Eye (tissue), 1 donor: ENCODE measurements at regions not wholly inside any gene's neighbourhood (a gene's known extent, or its start where the extent isn't known, plus 50 kb on each side); places are given as distances from the start of the nearest gene placed in this dataset.
A peak's percentile ranks its signal among the peaks of the same experiment; 100 is the strongest.

Source experiments
- DNase-seq: peaks from one replicate; pipeline ENCODE4 v3.0.0-alpha.2; 2015

DNA sequence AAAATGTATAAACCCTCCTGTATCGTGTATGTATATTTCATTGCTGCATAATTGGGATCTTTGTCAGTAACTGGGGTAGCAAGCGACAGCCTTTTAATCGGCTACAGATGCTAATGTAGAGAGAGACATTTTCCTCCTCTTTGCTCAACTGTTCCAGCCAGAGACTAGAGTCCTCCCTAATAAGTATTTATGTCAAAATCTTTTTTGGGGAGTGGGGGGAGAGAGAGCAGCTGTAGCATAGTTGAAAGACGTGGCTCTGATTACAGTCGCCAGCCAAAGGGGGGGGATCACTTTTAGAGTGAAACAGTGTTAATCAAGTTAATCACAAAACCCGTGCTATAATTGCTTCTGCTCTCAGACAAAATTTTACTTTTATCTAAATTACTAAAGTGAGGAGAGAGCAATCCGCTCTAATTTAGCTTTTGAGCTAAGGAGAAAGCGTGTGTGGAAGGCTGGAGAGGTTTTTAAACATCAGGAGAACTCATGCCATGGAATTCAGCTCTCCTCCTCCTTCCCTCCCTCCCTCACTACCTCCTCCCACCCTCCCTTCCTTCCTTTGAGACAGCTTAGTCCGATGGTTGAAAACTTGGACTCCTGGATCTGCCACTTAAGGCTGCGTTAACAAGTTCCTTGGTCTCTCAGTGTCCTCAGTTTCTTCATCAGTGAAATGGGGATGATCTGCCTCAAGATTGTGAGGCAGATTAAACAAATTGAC lies 87.3 kb upstream of the ZNF618 start:
- peak; percentile 51 for DNase-seq

DNA sequence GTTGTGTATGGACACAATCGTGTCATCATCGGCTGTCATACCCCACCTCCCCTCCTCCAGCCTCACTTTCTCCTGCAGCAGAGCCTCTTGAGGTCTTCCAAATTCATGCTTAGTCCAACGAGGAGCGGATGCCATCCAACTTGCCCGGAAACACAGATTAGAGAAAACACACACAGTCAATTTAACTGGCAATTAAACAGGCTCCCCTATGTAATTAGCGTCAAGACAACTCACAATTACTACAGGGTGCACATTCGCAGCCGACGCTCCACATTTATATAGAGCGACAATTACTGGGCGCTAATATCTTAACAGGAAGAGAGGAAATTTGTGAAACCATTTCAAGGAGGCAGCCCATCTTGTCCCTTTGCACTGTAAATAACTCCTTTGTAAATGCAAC lies 86.0 kb upstream of the ZNF618 start:
- no peak for DNase-seq

DNA sequence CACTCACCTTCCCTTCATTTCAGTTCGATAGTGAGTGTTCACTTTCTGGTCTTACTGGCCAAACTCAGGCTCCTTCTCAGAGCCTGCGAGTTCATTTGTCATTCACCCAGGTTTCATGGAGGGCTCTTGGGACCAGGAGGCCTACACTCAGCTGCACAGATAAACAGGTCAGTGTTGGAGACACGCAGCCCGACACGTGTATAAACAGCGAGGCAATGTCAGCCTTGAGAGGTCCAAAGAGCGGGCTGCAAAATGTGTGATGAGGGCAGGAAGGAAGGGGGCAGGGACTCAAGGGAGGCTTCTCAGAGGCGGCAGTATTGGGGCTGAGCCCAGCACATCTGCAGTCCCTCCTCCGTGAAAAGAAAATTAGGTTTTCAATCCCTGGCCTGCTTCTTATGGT lies 82.6 kb upstream of the ZNF618 start:
- DNase-seq = no peak

DNA sequence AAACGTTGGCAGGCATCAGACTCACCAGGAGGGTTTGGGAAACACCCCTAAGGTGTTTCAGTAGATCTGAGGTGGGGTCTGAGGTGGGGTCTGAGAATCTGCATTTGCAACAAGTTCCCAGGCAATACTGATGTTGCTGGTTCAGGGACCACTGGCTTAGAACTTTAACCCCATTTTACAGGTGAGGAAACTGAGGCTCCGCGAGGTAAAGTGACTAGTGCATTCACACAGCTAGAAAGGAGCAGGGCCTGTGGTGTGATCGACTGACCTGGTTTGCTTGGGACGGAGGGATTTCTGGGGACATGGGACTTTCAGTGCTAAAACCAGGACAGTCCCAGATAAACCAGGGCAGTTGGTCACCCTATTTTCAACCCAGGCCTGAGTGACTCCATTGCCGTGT lies 81.4 kb upstream of the ZNF618 start:
- no peak for DNase-seq

DNA sequence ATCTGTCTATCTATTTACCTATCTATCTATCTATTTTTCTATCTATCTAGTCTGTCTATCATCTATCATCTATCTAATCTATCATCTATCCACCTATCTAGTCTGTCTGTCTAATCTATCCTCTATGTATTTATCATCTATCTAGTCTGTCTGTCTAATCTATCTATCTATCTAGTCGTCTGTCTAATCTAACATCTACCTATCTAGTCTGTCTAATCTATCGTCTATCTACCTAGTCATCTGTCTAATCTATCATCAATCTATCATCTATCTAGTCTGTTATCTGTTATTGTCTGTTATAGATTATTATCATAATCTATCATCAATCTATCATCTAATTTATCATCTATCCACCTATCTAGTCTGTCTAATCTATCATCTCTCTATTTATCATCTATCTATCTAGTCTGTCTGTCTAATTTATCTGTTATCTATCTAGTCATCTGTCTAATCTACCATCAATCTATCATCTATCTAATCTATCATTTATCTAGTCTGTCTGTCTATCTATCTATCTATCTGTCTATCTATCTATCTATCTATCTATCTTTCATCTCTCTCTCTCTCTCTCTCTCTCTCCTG lies 80.2 kb upstream of the ZNF618 start:
- no peak for DNase-seq

DNA sequence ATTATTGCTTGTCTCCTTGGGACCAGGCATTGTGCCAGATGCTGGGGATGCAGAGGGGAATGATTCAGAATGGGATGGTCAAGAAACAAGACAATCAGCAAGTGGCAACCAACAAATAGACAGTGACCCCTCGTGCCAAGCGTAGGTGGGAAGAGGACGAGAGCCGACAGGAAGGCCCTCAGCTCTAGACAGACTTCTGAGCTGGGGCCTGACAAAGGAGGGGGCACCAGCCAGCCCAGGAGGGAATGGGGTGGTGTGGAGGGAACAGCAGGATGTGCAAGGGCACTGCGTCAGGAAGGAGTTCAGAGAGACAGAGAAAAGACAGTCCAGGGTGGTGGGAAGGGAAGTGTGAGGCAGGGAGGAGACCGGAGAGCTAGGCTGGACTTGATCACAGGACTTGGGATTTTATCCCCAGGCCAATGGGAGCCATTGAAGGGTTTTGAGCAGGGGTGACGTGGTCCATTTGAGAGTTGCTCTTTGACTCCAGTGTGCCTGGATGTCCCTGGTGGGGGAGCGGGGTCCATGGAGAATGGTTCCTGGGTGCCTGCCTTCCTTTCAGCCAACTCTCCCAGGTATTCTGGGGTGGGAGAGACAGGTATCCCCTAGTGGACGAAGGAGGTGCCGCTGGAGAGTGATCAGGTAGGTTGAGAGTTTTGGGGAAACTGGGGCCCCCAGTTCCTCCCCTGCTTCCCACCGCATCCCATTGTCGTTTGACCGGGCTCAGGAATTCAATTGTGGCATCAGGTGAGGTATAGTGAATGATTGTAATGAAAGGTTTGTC lies 79.3 kb upstream of the ZNF618 start:
- no peak for DNase-seq

DNA sequence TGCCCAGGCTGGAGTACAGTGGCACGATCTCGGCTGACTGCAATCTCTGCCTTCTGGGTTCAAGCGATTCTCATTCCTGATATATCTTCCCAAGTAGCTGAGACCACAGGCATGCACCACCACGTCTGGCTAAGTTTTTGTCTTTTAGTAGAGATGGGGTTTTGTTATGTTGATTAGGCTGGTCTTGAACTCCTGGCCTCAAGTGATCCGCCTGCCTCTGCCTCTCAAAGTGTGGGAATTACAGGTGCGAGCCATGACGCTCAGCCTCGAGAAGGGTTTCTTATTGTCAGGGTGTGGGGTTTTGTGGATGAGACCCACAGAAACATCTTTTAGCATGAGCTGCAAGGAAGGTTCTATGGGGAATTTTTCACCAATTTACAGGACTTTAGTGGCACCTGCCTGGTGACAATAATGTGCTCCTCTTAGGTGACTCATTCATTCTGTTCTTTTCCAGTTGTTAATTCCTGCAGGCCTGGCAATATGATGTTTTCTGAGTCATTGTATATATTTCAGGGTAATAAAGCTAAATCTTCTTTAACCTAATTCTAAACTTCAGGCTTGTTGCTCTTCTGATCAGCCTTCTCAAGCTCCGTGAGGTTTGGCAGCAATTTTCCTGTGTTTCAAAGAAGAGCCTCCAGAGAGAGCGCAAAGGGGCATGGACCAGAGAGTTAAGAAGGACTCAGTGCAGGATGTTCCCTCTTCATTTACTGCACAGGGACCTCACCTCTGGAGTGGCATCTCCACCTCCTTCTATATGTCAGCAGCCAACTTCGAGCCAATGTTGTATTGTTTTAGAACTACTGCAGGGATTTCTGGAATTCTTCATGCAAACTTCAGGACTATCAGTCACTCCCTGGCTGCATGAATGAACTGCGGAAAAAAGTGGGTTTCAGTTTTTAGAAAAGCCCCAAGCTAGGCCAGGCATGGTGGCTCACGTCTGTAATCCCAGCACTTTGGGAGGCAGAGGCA lies 77.8 kb upstream of the ZNF618 start:
- DNase-seq = no peak

DNA sequence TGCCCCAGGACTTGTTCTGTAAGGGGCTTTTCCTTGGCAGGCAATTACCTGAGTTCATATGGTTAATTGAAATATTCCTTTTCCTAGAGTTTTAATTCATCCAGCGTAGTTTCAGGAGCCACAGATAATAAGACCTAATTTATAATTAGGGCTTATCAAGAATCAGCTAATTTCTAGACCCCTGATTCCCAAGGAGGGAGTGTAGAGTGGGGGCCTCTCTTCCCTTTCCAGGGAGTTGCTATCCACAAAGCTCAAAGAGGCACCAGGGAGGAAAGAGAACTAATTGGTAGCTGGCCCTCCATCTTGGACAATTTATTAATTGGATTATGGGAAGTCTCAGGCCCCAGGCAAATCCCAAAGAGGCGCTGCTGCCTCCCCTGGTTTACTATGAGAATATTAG lies 75.8 kb upstream of the ZNF618 start:
- DNase-seq = no peak

DNA sequence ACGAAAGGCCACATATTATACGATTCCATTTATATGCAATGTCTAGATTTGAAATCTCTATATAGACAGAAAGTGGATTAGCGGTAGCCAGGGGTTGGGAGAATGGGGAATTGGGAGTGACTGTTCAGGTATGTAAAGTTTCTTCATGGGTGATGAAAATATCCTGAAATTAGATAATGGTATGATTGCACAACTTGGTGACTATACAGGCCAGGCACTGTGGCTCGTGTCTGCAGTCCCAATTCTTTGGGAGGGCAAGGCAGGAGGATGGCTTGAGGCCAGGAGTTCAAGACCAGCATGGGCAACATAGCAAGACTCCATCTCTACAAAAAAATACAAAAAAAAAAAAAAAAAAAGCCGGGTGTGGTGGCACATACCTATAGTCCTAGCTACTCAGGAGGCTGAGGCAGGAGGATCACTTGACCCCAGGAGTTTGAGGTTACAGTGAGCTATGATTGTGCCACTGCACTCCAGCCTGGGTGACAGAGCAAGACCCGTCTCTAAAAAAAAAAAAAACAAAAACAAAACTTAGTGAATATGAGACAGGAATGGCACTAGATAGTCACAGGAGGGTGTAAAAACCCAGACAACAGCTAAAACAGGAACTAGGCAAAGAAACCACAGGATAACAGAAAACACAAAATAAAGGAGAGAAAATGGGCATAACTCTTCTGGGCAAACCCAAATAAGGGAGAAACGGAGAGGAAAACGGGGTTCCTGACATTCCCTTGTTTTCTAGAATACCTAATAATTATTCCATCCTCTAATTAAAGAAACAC lies 72.1 kb upstream of the ZNF618 start:
- no peak for DNase-seq

DNA sequence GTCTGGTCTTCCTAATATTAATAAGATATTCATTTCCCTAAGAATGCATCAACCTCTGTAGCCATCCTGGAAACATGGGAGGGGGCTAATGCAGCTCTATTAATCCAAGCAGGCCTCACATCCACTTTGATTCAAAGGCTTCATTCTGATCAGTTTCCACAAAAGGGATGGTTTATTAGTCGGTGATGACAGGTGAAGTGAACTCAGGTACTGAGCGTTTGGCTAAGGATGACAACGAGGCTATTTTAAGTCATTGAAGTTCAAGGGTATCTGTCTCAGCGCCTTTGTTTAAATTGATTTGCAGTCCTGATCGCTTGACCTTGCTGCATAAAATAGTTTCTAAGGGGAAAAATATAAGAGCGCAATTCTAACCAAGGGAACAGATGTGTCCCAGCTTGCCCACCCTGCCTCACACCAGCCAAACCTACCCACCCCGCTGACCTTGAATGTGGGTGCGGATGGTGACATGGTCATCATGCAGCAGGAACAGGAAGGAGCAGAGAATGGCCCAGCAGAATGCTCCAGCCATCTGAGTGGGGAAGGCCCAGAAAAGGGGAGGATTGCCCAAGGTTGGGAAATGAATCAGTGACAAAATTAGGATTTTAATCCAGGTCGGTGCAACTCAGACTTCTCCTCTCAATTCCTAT lies 70.5 kb upstream of the ZNF618 start:
- no peak for DNase-seq

DNA sequence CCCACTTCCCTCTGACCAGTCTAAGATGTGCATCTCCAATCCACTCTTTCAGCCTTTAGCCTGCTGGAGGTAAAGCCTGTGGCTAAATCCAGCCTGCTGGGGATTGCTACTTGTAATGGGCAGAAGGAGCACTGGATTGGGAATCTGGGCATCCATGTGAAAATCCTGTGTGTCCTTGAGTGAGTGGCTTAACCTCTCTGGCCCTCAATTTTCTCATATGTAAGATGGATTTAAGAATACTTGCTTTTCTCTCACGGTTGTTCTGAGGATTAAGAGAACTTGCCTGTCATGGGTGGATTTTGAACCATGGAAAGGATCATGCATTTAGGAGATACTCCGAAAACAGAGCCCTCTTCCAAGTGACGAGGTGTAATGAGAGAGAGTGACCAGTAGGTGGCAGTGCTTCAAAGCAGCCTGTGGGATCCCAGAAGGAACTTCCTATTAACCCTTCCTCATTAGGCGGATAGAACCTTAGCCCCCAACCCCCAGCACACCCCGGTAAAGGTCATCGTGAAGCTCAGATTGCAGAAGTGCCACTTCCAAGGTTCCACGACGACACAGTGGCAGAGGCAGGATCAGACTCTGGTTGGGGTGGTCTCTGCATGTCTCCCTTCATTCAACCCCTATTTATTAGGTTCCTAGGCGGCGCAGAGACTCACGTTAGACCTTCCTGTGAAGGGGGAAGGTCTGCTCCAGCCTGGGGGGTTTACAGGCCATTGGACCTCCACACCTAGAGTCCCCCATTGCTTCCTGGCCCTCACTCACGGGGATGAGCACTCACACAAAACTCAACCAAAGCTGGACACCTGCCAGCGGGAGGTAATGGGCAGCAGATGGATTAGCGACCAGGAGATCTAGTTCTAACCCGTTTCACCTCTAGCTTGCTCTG lies 68.7 kb upstream of the ZNF618 start:
- peak; percentile 79 for DNase-seq

DNA sequence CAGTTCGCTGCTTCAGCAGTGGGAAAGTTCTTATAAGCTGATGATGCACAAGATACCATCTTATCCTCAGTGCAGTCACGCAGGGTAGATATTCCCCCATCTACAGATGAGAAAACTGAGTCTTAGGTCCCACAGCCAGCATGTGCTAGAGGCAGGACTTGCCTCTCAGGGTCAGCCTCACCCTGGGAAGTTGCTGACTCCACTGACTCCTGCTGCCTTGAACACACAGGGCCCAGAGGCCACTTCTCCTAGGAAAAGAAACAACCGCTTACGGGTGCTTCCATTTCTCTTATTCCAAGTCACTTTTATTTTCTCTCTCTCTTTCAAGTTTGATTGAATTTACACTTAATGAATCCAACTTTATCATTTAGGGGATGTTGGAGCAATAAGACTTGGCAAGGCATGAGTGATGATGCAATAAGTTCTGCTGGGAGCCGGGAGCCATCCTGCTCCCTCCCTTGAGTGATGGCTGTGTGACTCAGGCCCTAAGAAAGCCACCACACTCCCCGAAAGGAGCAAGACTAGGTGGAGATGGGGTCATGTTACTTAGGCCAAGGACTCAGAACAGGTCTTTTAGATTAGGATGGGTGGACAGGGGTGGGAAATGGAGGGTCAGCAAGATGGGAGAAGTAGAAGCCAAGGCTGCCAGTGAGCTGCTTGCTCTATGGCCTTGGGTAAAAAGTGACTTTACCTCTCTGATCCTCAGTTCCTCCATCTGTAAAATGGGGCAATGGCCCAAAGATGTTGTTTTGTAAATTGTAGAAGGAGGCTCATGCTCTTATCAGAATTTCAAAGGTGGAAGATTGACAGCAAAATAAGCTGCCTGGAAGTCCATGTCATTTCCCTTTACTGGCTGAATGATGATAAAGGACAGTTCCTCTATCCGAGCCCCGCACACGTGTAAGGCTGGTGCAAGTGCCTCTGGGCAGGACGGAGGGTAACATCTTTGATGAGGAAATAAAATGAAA lies 67.4 kb upstream of the ZNF618 start:
- DNase-seq = no peak

DNA sequence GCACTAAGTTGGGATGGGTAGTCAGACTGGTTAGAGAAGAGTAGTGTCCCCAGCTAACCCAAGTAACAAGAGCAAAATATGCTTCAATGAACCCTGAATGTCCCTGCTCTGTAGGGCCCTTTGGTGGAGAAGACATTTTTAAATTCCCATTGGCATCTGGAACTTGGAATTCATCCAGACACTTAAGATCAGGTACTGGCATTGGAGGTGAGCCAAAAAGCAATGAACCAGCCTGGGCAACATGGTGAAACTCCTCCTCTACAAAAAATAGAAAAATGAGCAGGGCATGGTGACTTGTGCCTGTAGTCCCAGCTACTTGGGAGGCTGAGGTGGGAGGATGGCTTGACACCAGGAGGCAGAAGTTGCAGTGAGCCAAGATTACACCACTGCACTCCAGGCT lies 58.9 kb upstream of the ZNF618 start:
- no peak for DNase-seq

DNA sequence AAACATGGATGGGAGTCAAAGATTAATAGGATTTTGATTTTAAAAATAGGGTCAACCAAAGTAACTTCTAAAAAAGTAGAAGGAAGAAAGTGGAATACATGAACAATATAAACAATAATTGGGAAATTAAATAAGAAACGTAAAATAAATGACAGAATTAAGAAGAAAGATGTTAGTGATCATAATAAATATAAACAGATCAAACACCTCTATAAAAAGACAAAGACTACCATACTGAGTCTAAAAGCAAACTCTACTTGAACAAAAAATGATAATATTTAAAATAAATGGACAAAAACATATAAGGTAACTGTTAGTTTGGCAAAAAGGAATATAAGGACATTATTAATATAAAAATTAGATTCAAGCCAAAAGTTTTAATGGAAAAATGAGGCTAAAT lies 57.7 kb upstream of the ZNF618 start:
- DNase-seq = no peak

DNA sequence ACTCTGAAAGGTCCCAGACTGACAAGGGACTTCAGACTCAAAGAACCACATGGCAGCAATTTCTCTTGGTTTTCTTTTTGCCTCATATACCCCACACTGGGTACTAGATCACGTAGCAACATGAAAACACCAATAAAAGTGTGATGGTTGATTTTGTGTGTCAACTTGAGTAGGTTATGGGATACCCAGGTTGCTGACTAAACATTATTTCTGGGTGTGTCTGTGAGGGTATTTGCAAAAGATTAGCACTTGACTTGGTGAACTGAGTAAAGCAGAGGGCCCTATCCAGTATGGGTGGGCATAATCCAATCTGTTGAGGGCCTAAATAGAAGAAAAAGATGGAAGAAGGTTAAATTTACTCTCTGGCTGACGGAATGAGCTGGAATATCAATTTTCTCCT lies 53.8 kb upstream of the ZNF618 start:
- no peak for DNase-seq

DNA sequence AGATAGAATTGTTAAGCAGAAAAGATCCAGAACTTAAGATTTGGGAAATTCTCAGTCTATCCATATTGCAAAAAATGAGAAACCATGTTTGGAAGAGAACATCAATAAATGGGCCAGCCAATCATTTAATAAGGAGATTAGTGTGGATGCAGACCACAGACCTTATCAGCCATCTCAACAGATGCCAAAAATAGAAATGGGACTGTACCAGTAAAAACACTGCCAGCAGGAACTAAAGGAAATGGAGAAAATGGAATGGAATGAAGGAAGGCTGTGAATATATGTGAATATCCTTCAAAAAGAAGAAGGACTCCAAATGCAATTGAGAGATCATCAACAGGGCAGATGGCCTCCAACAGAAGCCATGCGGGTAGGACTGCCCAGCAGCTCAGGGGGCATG lies 52.7 kb upstream of the ZNF618 start:
- DNase-seq = no peak
